Central memory CD8-positive, alpha-beta T cell (primary cell): ENCODE measurements at regions not wholly inside any gene's neighbourhood (a gene's known extent, or its start where the extent isn't known, plus 50 kb on each side); places are given as distances from the start of the nearest gene placed in this dataset.

Experiments
- ATAC-seq: fragments of 150-1000 bp; cut with Tn5 transposase; replicated peaks from 2 replicates; pipeline ENCODE4 v1.10.0; 2022; ENCODE audit warnings: mild to moderate bottlenecking, moderate FRiP score, moderate number of reproducible peaks; ENCODE audit not compliant: poor library complexity, severe bottlenecking; ENCODE audit errors: extremely low read depth
- DNase-seq, 2 donors: peaks; one replicate each; pipeline ENCODE4 v3.0.0; 2021; ENCODE audit warnings: low spot score in 2 of 2
- H3K27ac Mint-ChIP-seq: one replicate; pipeline ENCODE4 v1.8.0; 2022; ENCODE audit warnings: low read depth, mild to moderate bottlenecking, moderate library complexity, mixed read lengths
- H3K27me3 Mint-ChIP-seq: one replicate; pipeline ENCODE4 v1.8.0; 2022; ENCODE audit warnings: mixed read lengths
- H3K36me3 Mint-ChIP-seq: one replicate; pipeline ENCODE4 v1.8.0; 2022; ENCODE audit warnings: mild to moderate bottlenecking, moderate library complexity, mixed read lengths; ENCODE audit not compliant: insufficient read depth
- H3K4me1 Mint-ChIP-seq: one replicate; pipeline ENCODE4 v1.8.0; 2022; ENCODE audit warnings: mixed read lengths
- H3K4me3 Mint-ChIP-seq: one replicate; pipeline ENCODE4 v1.8.0; 2022; ENCODE audit warnings: mild to moderate bottlenecking, moderate library complexity, mixed read lengths
- H3K9me3 Mint-ChIP-seq: one replicate; pipeline ENCODE4 v1.8.0; 2022; ENCODE audit warnings: mixed read lengths

DNA sequence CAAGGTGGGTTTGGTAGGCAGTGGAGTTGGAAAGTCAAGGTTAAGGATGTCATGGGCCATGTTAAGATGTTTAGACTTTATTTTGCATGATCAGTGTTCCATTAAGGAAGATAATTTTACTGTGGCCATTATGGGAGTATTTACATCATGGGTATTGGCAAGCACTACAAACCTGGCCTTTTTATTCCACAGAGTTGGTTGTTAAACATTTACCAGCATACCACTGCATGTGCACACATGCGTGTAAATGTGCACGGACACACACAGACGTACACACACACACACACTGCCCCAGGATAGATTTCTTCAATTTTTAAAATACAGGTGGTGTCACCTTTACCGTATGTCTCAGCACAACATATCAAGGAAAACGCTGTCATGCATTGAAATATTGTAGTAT is 51.4 kb upstream of the ITGA6 start:
- H3K4me3 Mint-ChIP-seq, result no peak overlapping the region
- H3K27ac Mint-ChIP-seq, result no peak overlapping the region
- DNase-seq (no peak), ATAC-seq (no peak)
- H3K9me3 Mint-ChIP-seq, result peaks cover 5% of the 10 kb centered on the region
- H3K27me3 Mint-ChIP-seq, result peaks cover 45% of the 10 kb centered on the region
- H3K4me1 Mint-ChIP-seq, result no peaks in the 10 kb centered on the region
- no peaks in the 10 kb centered on the region for H3K36me3 Mint-ChIP-seq

DNA sequence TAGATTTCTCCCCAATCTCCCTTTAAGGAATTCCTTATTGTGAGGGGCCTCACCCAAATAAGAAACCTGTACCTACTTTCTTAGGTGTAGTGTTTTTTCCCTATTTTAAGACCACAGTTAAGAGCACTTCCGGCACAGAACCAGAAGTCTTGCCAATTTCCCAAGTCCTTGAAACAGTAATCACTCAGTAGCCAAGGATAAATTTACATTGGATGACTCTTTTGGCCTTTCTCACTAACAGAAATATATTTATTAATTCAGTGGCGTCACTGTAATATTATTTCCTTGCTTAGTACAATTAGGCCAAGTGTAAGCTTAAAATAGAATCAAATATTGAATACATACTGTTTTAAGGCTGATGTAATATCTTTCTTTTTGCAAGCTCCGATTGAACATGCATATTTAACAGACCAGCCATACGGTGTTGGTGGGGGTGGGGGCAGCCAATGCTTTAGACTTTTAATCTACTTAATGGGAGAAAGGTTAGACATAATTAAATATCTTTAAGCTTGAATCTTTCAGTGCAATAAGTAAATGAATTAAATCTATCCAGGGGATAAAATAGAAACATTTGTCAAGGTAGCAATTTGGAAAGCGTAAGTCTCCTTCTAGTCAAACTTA is 50.8 kb upstream of the ITGA6 start:
- Mint-ChIP-seq H3K27me3 (peaks cover 43% of the 10 kb centered on the region), H3K36me3 (no peaks in the 10 kb centered on the region), H3K4me1 (no peaks in the 10 kb centered on the region), H3K27ac (no peak overlapping the region), H3K4me3 (no peak overlapping the region), H3K9me3 (peaks cover 5% of the 10 kb centered on the region)
- ATAC-seq, result no peak
- no peak for DNase-seq

DNA sequence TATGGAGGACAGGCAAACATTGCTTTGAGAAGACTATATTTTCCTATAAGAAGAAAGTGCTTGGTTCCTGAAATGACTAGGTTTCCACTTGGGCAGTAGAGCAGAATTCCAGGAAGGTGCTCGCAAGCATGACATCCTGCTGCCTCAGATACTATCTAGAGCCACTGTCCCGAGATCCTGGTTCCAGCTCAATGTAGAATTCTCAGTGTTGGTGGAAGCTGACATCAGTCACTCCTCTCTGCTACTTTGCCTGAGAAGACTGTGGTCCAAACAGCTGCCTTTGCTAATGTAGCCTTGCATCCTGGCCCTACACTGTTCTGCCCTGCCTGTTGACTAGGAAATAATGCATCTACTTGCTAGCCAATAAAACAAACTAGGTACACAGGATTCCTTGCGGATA is 50.0 kb upstream of the ITGA6 start:
- Mint-ChIP-seq H3K4me1 (no peaks in the 10 kb centered on the region), H3K27ac (no peak overlapping the region), H3K27me3 (peaks cover 43% of the 10 kb centered on the region), H3K9me3 (peaks cover 5% of the 10 kb centered on the region), H3K4me3 (no peak overlapping the region), H3K36me3 (no peaks in the 10 kb centered on the region)
- DNase-seq, result no peak
- ATAC-seq, result no peak
